HEK293 (cell line): ENCODE measurements at regions not wholly inside any gene's neighbourhood (a gene's known extent, or its start where the extent isn't known, plus 50 kb on each side); places are given as distances from the start of the nearest gene placed in this dataset.

ENCODE experiments used
- CTCF ChIA-PET: fragments of 350-600 bp; formaldehyde crosslinking; extraction: SDS; loops from one replicate; lab custom pipeline; 2021; ENCODE audit warnings: antibody characterized with exemption; lab: Yijun Ruan, JAX
- POLR2A ChIA-PET: fragments of 300-600 bp; formaldehyde crosslinking; extraction: SDS; loops from one replicate; lab custom pipeline; 2020; ENCODE audit warnings: antibody characterized with exemption, inconsistent platforms; lab: Yijun Ruan, JAX
- H3K27ac ChIP-seq: fragments of 200-500 bp; sonication (Bioruptor generic); 2 replicates; pipeline ENCODE4 v1.5.1; 2014; ENCODE audit warnings: low read depth, low read length, control low read depth, inconsistent platforms; ENCODE audit errors: extremely low read depth
- H3K36me3 ChIP-seq, 2 experiments: fragments of 200-500 bp in 1 of 2; sonication (Bioruptor generic) in 1 of 2; 1 replicate in 1 of 2; 2 replicates in 1 of 2; pipeline ENCODE4 v1.5.1; 2014 to 2017; ENCODE audit warnings: inconsistent platforms in 2 of 2, low read length in 2 of 2; ENCODE audit not compliant: control insufficient read depth in 2 of 2, insufficient read depth in 1 of 2
- H3K4me1 ChIP-seq: fragments of 200-500 bp; sonication (Bioruptor generic); 2 replicates; pipeline ENCODE4 v1.5.1; 2014; ENCODE audit warnings: mild to moderate bottlenecking, low read length, inconsistent platforms; ENCODE audit not compliant: control insufficient read depth, insufficient read depth
- H3K4me3 ChIP-seq: 2 replicates; pipeline ENCODE4 v1.5.1; 2011; ENCODE audit warnings: low read depth, mild to moderate bottlenecking, control low read depth, low read length, moderate library complexity
- H3K9me3 ChIP-seq: fragments of 200-500 bp; sonication (Bioruptor generic); 2 replicates; pipeline ENCODE4 v1.5.1; 2014; ENCODE audit warnings: low read depth, low read length, inconsistent platforms; ENCODE audit not compliant: control insufficient read depth, insufficient read depth
- GLIS1 ChIP-seq: fragments of 450-650 bp; formaldehyde crosslinking; IDR thresholded peaks from 2 replicates; pipeline ENCODE4 v1.5.1; 2016; ENCODE audit warnings: missing biosample characterization, missing genetic modification characterization
- SP2 ChIP-seq: fragments of 450-650 bp; formaldehyde crosslinking; IDR thresholded peaks from 2 replicates; pipeline ENCODE4 v1.5.1; 2016; ENCODE audit warnings: missing biosample characterization, missing genetic modification characterization
- ZBTB17 ChIP-seq: fragments of 450-650 bp; formaldehyde crosslinking; IDR thresholded peaks from 2 replicates; pipeline ENCODE4 v1.5.1; 2016; ENCODE audit warnings: missing biosample characterization, missing genetic modification characterization
- ZBTB7A ChIP-seq: fragments of 450-650 bp; formaldehyde crosslinking; IDR thresholded peaks from 2 replicates; pipeline ENCODE4 v1.5.1; 2016; ENCODE audit warnings: low read depth, missing biosample characterization, missing genetic modification characterization
- ZNF221 ChIP-seq: fragments of 450-650 bp; formaldehyde crosslinking; IDR thresholded peaks from 2 replicates; pipeline ENCODE4 v1.5.1; 2017; ENCODE audit warnings: missing biosample characterization, missing genetic modification characterization, borderline replicate concordance
- ZNF23 ChIP-seq: fragments of 450-650 bp; formaldehyde crosslinking; IDR thresholded peaks from 2 replicates; pipeline ENCODE4 v1.5.1; 2016; ENCODE audit warnings: missing biosample characterization, missing genetic modification characterization, borderline replicate concordance
- ZNF302 ChIP-seq: fragments of 450-650 bp; formaldehyde crosslinking; IDR thresholded peaks from 2 replicates; pipeline ENCODE4 v1.5.1; 2016; ENCODE audit warnings: missing biosample characterization, missing genetic modification characterization, low read depth
- ZNF341 ChIP-seq: fragments of 450-650 bp; formaldehyde crosslinking; IDR thresholded peaks from 2 replicates; pipeline ENCODE4; 2016; ENCODE audit warnings: low read depth, missing biosample characterization, missing genetic modification characterization
- ZNF404 ChIP-seq: fragments of 450-650 bp; formaldehyde crosslinking; IDR thresholded peaks from 2 replicates; pipeline ENCODE4 v1.5.1; 2017; ENCODE audit warnings: missing biosample characterization, missing genetic modification characterization
- ZNF560 ChIP-seq: fragments of 450-650 bp; formaldehyde crosslinking; IDR thresholded peaks from 2 replicates; pipeline ENCODE4 v1.5.1; 2017; ENCODE audit warnings: missing biosample characterization, missing genetic modification characterization, borderline replicate concordance
- ZNF600 ChIP-seq: fragments of 450-650 bp; formaldehyde crosslinking; IDR thresholded peaks from 2 replicates; pipeline ENCODE4 v1.5.1; 2016; ENCODE audit warnings: missing biosample characterization, missing genetic modification characterization
- ZNF623 ChIP-seq: fragments of 450-650 bp; formaldehyde crosslinking; IDR thresholded peaks from 2 replicates; pipeline ENCODE4 v1.5.1; 2016; ENCODE audit warnings: missing biosample characterization, missing genetic modification characterization
- ZNF624 ChIP-seq: fragments of 450-650 bp; formaldehyde crosslinking; IDR thresholded peaks from 2 replicates; pipeline ENCODE4 v1.5.1; 2017; ENCODE audit warnings: missing biosample characterization, missing genetic modification characterization
- ZNF626 ChIP-seq: fragments of 450-650 bp; sonication (Bioruptor Pico); formaldehyde crosslinking; IDR thresholded peaks from 2 replicates; pipeline ENCODE4 v1.5.1; 2018; ENCODE audit warnings: missing biosample characterization, missing genetic modification characterization, inconsistent platforms
- ZNF658 ChIP-seq: fragments of 450-650 bp; formaldehyde crosslinking; IDR thresholded peaks from 2 replicates; pipeline ENCODE4; 2016; ENCODE audit warnings: missing biosample characterization, missing genetic modification characterization
- ZNF76 ChIP-seq: fragments of 450-650 bp; formaldehyde crosslinking; IDR thresholded peaks from 2 replicates; pipeline ENCODE4; 2016; ENCODE audit warnings: low read depth, missing biosample characterization, missing genetic modification characterization, borderline replicate concordance
- TF ChIP-seq, protein P1 (sequence below): fragments of 450-650 bp; formaldehyde crosslinking; IDR thresholded peaks from 2 replicates; pipeline ENCODE4 v1.5.1; 2017; ENCODE audit warnings: missing biosample characterization, missing genetic modification characterization
- TF ChIP-seq, protein P2 (sequence below): fragments of 450-650 bp; formaldehyde crosslinking; IDR thresholded peaks from 2 replicates; pipeline ENCODE4 v1.5.1; 2017; ENCODE audit warnings: missing biosample characterization, mild to moderate bottlenecking, missing genetic modification characterization, moderate library complexity
- TF ChIP-seq, protein P3 (sequence below): fragments of 450-650 bp; formaldehyde crosslinking; IDR thresholded peaks from 2 replicates; pipeline ENCODE4 v1.5.1; 2017; ENCODE audit warnings: missing biosample characterization, missing genetic modification characterization
- TF ChIP-seq, protein P4 (sequence below): fragments of 450-650 bp; formaldehyde crosslinking; IDR thresholded peaks from 2 replicates; pipeline ENCODE4 v1.5.1; 2016; ENCODE audit warnings: missing biosample characterization, missing genetic modification characterization

DNA sequence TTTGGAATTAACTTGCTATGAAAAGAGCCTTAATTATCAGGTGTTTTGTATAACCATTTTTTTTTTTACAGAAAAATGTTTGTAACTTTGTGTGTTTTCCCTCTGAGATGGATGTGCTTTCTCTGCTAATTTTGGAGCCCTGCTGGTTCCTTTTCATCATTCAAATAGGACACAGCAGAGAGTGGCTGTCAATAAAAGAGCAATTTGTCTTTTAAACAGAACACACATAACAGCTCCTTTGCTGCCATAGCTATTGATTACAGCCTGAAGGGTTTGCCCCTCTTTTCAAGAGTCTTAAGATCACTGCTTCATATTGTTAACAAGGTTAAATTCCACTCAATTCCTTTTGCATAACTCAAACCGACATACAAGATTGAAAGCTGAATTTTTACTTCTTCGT is 187.2 kb upstream of the MBL2 start:
- Histone ChIP-seq H3K4me1 (no peaks in the 10 kb centered on the region), H3K36me3 (no peaks in the 10 kb centered on the region), H3K9me3 (no peaks in the 10 kb centered on the region), H3K4me3 (no peak overlapping the region), H3K27ac (no peak overlapping the region)
- POLR2A ChIA-PET, result no interaction called here
- CTCF ChIA-PET, result interaction anchor here (0.6 kb wide), 1 partner anchor 231 kb away, joined by 3 read pairs; no protein-coding TSS in a partner anchor
- TF ChIP-seq ZBTB7A (no peak), ZNF23 (tag by site-specific recombination) (no peak), ZNF560 (tag by site-specific recombination) (no peak), ZNF404 (no peak), ZNF623 (tag by site-specific recombination) (no peak), ZBTB17 (tag by site-specific recombination) (no peak), SP2 (no peak)
- TF ChIP-seq, protein P1, sequence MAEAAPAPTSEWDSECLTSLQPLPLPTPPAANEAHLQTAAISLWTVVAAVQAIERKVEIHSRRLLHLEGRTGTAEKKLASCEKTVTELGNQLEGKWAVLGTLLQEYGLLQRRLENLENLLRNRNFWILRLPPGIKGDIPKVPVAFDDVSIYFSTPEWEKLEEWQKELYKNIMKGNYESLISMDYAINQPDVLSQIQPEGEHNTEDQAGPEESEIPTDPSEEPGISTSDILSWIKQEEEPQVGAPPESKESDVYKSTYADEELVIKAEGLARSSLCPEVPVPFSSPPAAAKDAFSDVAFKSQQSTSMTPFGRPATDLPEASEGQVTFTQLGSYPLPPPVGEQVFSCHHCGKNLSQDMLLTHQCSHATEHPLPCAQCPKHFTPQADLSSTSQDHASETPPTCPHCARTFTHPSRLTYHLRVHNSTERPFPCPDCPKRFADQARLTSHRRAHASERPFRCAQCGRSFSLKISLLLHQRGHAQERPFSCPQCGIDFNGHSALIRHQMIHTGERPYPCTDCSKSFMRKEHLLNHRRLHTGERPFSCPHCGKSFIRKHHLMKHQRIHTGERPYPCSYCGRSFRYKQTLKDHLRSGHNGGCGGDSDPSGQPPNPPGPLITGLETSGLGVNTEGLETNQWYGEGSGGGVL (tag by site-specific recombination), result no peak

DNA sequence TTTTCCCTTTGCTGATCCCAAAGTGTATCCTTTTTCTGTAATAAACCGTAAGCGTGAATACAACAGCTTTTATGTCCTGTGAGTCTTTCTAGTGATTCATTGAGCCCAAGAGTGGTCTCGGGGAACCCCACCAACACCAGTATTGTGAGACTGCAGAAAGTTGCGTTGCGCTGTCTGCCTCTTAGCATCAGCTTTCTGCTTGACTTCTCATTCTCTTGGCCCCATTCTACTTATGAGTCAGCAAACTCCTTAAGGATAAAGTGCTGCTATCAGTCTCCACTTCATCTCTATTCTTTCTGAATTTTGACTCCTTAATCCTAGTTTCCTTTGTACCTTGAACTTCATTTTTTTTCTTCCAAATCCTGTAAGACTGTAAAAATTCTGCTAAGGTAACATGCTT is 184.3 kb upstream of the MBL2 start:
- POLR2A ChIA-PET, result no interaction called here
- TF ChIP-seq, protein P2, sequence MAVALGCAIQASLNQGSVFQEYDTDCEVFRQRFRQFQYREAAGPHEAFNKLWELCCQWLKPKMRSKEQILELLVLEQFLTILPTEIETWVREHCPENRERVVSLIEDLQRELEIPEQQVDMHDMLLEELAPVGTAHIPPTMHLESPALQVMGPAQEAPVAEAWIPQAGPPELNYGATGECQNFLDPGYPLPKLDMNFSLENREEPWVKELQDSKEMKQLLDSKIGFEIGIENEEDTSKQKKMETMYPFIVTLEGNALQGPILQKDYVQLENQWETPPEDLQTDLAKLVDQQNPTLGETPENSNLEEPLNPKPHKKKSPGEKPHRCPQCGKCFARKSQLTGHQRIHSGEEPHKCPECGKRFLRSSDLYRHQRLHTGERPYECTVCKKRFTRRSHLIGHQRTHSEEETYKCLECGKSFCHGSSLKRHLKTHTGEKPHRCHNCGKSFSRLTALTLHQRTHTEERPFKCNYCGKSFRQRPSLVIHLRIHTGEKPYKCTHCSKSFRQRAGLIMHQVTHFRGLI, result no peak
- TF ChIP-seq ZNF626 (tag by site-specific recombination), result no peak
- TF ChIP-seq ZNF624 (tag by site-specific recombination), result no peak
- TF ChIP-seq, all 188 proteins: peak for 0
- H3K4me3 ChIP-seq, result no peak overlapping the region
- no peaks in the 10 kb centered on the region for H3K9me3 ChIP-seq
- no peaks in the 10 kb centered on the region for H3K36me3 ChIP-seq
- CTCF ChIA-PET, result interaction anchor here (0.6 to 1.1 kb wide), 2 partner anchors 137 to 139 kb away, joined by 3 read pairs; no protein-coding TSS in a partner anchor
- H3K27ac ChIP-seq, result no peak overlapping the region
- H3K4me1 ChIP-seq, result no peaks in the 10 kb centered on the region

DNA sequence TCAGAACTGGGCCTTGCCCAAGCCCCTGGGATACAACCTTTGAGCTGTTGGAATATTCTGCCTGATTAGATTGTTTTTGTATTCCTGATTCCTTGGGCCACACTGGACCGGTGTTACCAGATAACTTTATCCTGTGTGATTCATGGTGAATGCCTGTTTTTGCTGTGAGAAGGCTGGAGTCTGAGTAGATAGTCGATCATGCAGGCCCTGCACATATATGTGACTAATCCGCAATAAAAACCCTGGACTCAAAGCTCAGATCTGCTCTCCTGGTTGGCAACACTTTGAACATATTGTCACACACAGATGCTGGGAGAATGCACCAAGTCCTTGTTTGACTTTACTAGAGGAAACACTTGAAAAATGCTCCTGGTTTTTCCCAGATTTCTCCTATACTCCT is 183.9 kb upstream of the MBL2 start:
- ChIA-PET POLR2A (no interaction called here), CTCF (interaction anchor here (1.1 kb wide), 1 partner anchor 138 kb away, joined by 3 read pairs; no protein-coding TSS in a partner anchor)
- H3K36me3 ChIP-seq, result no peaks in the 10 kb centered on the region
- no peaks in the 10 kb centered on the region for H3K4me1 ChIP-seq
- no peak overlapping the region for H3K4me3 ChIP-seq
- no peak overlapping the region for H3K27ac ChIP-seq
- H3K9me3 ChIP-seq, result no peaks in the 10 kb centered on the region
- no peak for TF ChIP-seq ZNF302 (tag by site-specific recombination)
- TF ChIP-seq, protein P3, sequence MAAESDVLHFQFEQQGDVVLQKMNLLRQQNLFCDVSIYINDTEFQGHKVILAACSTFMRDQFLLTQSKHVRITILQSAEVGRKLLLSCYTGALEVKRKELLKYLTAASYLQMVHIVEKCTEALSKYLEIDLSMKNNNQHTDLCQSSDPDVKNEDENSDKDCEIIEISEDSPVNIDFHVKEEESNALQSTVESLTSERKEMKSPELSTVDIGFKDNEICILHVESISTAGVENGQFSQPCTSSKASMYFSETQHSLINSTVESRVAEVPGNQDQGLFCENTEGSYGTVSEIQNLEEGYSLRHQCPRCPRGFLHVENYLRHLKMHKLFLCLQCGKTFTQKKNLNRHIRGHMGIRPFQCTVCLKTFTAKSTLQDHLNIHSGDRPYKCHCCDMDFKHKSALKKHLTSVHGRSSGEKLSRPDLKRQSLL (tag by site-specific recombination), result no peak
- no peak for TF ChIP-seq ZNF341 (tag by site-specific recombination)
- no peak for TF ChIP-seq ZNF221 (tag by site-specific recombination)
- TF ChIP-seq ZNF658 (tag by site-specific recombination), result no peak
- no peak for TF ChIP-seq ZNF76 (tag by site-specific recombination)
- TF ChIP-seq, protein P4, sequence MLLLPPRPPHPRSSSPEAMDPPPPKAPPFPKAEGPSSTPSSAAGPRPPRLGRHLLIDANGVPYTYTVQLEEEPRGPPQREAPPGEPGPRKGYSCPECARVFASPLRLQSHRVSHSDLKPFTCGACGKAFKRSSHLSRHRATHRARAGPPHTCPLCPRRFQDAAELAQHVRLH (tag by site-specific recombination), result no peak
- no peak for TF ChIP-seq GLIS1 (tag by site-specific recombination)
- TF ChIP-seq ZNF600, result no peak
